ENCODE measurements at regions not wholly inside any gene's neighbourhood (a gene's known extent, or its start where the extent isn't known, plus 50 kb on each side); places are given as distances from the start of the nearest gene placed in this dataset.

DNA sequence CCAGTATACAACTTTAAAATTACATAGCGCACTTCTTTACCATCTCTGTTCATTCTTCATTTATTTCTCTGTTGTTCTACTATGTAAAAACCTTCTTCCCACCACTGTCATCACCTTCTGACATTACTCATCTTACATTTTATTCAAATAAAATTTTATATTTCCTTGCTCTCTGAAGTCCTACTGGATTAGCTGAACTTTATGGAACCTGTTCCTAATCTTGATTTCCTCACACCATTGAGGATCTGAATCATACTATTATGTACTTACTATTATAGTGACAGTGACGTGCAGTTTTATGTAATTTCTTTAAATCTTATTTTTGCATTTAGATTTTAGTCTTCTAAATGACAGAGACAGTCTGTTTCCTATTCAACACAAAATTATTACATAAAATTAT lies 98.3 kb downstream of the DYNAP start:
- no peak overlapping the region for H3K9ac ChIP-seq (ENCODE audit: low read length)
- no peaks in the 10 kb centered on the region for H3K4me1 ChIP-seq (ENCODE audit: control insufficient read depth in 1 of 2, insufficient read depth in 2 of 2, low read length in 2 of 2)
- ChIA-PET POLR2A (no interaction called here), RAD21 (ENCODE audit: low non-redundant PET in 1 of 2, low total read pairs in 2 of 2, uncharacterized antibody in 2 of 2, unreplicated experiment in 2 of 2) (no interaction called here), CTCF (no interaction called here)
- TF ChIP-seq EGR1 (IDR thresholded peaks at IDR 0.05; ENCODE audit: low read depth) (no peak), SRF (IDR thresholded peaks at IDR 0.05; ENCODE audit: low read depth) (no peak), ELF1 (IDR thresholded peaks at IDR 0.05; ENCODE audit: borderline replicate concordance, low read depth) (no peak), POLR2AphosphoS5 (IDR thresholded peaks at IDR 0.05; ENCODE audit: low read depth, low read length) (no peak), YY1 (IDR thresholded peaks at IDR 0.05; ENCODE audit: extremely low read depth, insufficient replicate concordance, low read depth, low read length) (no peak), CEBPB (IDR thresholded peaks at IDR 0.05; ENCODE audit: low read depth) (no peak), CBX3 (IDR thresholded peaks at IDR 0.05; ENCODE audit: low read depth) (no peak), FOSL1 (IDR thresholded peaks at IDR 0.05; ENCODE audit: low read depth) (no peak), RAD21 (IDR thresholded peaks at IDR 0.05; ENCODE audit: low read depth) (no peak), CTCF (IDR thresholded peaks at IDR 0.05 in 2 of 3, conservative IDR thresholded peaks at IDR 0.05 in 1 of 3; ENCODE audit: borderline replicate concordance in 1 of 3, insufficient read depth in 1 of 3, low read depth in 2 of 3, low read length in 2 of 3) (no peak)
- TF ChIP-seq, protein P1, sequence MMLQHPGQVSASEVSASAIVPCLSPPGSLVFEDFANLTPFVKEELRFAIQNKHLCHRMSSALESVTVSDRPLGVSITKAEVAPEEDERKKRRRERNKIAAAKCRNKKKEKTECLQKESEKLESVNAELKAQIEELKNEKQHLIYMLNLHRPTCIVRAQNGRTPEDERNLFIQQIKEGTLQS (IDR thresholded peaks at IDR 0.05): no peak
- DNase-seq (ENCODE audit: low read depth, low spot score) (no peak), ATAC-seq (no peak)
- H3K27ac ChIP-seq (ENCODE audit: low read depth, low read length): no peak overlapping the region
- no peaks in the 10 kb centered on the region for H3K79me2 ChIP-seq (ENCODE audit: insufficient read depth, low read length)
- no peaks in the 10 kb centered on the region for H3K9me2 ChIP-seq (ENCODE audit: insufficient read depth)
- no peaks in the 10 kb centered on the region for H3K9me3 ChIP-seq (ENCODE audit: control insufficient read depth in 1 of 2, insufficient read depth in 1 of 2, low read depth in 1 of 2, low read length in 2 of 2)
- no TSS peak for BruUV-seq (replicated peaks)
- no peak overlapping the region for H3K4me2 ChIP-seq (ENCODE audit: low read length)
- H3K36me3 ChIP-seq (ENCODE audit: control insufficient read depth in 1 of 2, insufficient read depth in 2 of 2, low read length in 2 of 2): no peaks in the 10 kb centered on the region
- H2AFZ ChIP-seq (ENCODE audit: low read depth, low read length, poor library complexity, severe bottlenecking): no peak overlapping the region
- intact Hi-C loops (cut with micrococcal nuclease): no loop called here
- H3K4me3 ChIP-seq (replicated peaks in 1 of 2; ENCODE audit: low read depth in 1 of 2, low read length in 2 of 2): no peak overlapping the region
- H3K27me3 ChIP-seq (ENCODE audit: insufficient read depth, low read length): no peaks in the 10 kb centered on the region
- H4K20me1 ChIP-seq (ENCODE audit: insufficient read depth): no peaks in the 10 kb centered on the region

All from HCT116 (cell line).